GM10266 (cell line): ENCODE measurements at regions not wholly inside any gene's neighbourhood (a gene's known extent, or its start where the extent isn't known, plus 50 kb on each side); places are given as distances from the start of the nearest gene placed in this dataset.

Experiments used
- DNase-seq: peaks from one replicate; pipeline ENCODE4 v3.0.0; 2012; ENCODE audit errors: extremely low spot score
- CTCF ChIP-seq: IDR thresholded peaks from 2 replicates; pipeline ENCODE4 v1.5.1; 2012; ENCODE audit warnings: mild to moderate bottlenecking, low read depth; ENCODE audit not compliant: control insufficient read depth, insufficient read depth; ENCODE audit errors: missing control alignments

DNA sequence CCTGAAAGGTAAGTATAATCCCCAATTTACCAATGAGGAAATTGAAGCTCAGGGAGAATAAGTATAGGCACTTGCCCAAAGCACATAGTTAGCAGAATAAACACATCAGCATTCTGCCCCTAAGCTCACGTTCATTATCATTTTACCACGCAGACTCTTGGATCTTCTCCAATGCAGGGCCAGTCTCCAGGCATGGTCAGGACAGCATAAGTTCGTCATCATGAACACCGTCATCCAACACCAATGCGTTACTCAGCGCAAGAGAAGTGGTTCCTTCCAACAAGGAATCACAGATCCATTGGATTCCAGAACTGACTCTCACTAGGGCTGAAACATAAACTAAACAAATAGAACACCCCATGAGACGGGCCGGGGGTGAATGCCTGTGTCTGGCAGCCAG, 86.5 kb upstream of the GPM6B start:
- DNase-seq = no peak
- TF ChIP-seq CTCF = no peak

- DNase-seq = no peak
- TF ChIP-seq CTCF = no peak
These were observed 85.5 kb upstream of the GPM6B start for GRCh38 chrX:13902406-13902805.

- no peak for TF ChIP-seq CTCF
These were observed 84.5 kb upstream of the GPM6B start for GRCh38 chrX:13901354-13901753.

DNA sequence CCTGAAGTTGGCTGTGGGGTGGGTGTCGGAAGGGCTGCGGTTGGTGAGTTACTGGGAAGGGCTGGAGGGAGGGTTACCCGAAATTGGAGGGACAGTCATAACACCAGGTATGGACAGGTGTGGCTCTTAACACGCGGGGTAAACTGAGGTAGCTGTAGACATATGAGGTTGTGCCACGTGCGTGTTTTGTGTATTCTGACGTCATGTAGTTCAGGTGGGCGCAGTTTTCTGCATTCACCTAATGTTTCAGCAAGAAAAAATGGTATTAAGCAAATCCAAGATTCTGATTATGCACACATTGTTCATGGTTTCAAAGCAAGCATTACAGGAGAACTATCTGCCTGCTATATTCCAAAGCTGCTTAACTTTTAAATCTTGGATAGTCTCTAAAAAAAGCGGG, 83.5 kb upstream of the GPM6B start:
- no peak for TF ChIP-seq CTCF
- DNase-seq = no peak

More at GRCh38 chrX:13901354-13901753, 84.5 kb upstream of the GPM6B start:
- no peak for DNase-seq

DNA sequence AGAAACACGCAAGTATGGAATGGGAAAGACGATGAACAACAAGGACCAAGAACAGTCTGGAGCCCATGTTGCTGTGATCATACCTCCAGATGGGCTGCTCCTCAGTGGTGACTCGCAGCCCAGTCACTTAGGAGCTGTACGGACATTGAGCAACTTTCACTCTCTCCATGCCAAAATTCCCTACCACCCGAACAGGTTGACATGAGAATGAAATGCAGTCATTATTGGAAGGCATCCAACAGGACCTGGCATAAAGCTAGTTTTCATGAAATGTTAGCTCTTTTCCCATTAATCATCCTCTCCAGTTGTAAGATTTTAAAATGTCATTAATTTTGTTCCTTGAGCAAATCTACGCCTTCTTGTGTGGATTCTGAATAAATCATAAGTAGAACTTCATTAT, 82.7 kb upstream of the GPM6B start:
- no peak for TF ChIP-seq CTCF
- no peak for DNase-seq

- no peak for DNase-seq
These were observed 81.7 kb upstream of the GPM6B start for GRCh38 chrX:13898603-13899002.

DNA sequence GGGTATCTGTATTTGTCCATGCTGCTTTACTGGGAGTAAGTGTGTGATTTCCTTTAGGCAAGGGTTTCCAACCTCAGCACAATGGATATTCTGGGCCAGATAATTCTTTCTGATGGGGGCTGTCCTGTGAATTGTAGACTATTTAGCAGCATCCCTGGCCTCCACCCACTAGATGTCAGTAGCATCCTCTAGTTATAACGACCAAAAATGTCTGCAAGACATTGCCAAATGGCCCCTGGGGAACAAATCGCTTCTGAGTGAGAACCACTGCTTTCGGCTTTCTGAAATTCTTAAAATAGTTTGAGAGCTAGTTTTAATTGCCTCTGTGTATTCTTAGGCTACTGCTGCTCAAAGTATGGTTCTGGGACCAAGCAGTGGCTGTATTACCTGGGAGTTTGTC, 81.2 kb upstream of the GPM6B start:
- DNase-seq = peak; percentile 23
- TF ChIP-seq CTCF = peak; percentile 39

More at GRCh38 chrX:13898603-13899002, 81.7 kb upstream of the GPM6B start:
- no peak for TF ChIP-seq CTCF
